ELR (cell line): ENCODE measurements at regions not wholly inside any gene's neighbourhood (a gene's known extent, or its start where the extent isn't known, plus 50 kb on each side); places are given as distances from the start of the nearest gene placed in this dataset.
A peak's percentile ranks its signal among the peaks of the same experiment; 100 is the strongest.

Experiments
- DNase-seq: peaks from one replicate; pipeline ENCODE4 v3.0.0-alpha.2; 2015; ENCODE audit warnings: low read depth

- peak; percentile 12 for DNase-seq
Observed at GRCh38 chr14:85279407-85279806, 250.5 kb upstream of the FLRT2 start.

DNA sequence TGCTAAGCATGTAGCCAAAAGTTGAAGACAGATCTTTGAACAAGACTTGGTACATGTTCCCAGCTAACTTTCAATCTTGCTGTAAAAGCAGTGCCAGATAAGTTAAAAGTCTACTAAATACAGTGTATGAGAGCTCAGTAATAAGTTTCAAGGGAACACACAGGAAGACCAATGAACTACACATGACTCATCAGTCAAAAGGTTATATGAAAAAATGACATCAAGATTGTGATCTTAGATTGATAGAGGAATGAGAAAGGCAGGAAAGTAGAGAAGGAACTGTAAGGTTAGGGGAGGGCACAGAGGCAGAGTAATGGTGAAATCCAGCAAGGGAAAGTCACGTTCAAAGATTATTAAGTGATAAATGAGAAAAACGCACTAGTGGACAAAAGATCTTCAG is 249.9 kb upstream of the FLRT2 start:
- peak; percentile 59 for DNase-seq

DNA sequence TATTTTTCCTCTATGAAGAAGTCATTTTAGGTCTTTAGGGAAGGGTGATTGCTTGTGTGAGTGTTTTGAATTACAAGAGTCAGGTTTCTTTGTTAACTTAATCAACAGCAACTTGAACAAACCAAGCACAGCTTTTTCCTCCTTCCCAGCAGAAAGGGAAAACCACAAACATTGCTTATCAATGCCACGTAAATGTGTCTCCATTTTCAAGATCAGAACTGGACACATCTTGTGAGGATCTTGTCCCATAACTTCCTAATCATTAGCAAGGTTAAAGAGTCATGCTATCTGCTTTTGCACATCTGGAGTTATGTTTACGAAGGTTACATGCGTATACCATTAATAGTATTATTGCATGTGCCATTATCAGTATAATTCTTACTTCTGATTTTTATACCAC is 248.0 kb upstream of the FLRT2 start:
- no peak for DNase-seq

DNA sequence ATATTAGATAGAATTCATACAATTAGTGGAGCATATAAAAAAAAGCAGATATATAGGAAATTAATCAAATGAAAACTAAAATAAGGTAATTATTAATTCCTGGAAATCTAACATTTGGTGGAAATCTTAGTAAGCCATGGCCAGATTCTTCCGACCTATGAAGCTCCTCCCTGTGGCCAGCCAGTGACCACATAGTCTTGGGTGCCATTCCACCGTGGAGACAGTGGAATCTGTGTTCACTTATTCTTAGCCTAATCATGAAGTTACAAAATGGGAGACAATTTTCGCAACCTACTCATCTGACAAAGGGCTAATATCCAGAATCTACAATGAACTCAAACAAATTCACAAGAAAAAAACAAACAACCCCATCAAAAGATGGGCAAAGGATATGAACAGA is 241.9 kb upstream of the FLRT2 start:
- no peak for DNase-seq

DNA sequence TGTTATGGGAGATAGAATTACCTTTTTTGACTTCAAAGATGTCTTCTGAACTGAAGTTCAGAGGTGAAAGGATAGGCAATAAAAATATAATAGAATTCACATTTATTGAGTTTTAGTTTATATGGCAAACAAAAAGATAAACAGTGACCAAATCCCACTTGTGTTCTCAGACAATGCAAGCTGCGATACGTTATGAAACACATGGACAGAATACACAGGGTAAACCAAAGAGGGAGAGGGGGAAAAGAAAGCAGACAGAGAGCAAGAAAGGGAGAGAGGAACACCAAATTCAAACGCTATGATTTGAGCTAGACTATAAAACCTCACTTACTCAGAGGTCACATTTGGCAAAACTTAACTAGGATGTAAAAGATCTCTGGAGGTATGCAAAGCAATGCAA is 238.2 kb upstream of the FLRT2 start:
- DNase-seq: no peak

DNA sequence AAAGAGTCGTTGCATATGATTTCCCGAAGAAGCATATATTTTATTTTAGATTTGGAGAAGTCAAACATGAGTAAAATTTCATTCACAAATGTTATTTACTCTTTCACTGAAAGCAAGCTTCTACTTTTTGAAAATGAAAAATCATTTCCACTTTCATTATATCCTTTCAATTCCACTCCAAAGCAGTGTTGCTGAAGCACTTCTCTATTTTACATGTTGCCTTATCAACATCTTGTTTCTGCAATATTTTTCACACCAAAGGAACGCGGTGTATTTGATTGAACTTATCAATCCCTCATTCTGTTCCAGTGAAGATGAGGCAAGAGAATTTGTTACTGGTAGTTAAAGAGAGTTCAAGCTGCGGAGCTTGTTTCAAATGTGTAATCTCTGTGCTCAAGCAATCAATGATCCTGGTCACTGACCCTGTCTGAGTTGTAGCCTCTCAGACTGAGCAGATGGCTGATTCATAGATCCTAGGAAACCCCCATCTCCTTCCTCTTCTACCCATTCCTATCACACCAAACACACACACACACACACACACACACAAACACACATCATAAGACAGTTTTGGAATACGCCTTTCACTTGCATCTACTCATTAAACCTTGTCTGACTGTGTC is 236.2 kb upstream of the FLRT2 start:
- no peak for DNase-seq

GRCh38 chr14:85295318-85295717 is 234.6 kb upstream of the FLRT2 start:
- DNase-seq: no peak

DNA sequence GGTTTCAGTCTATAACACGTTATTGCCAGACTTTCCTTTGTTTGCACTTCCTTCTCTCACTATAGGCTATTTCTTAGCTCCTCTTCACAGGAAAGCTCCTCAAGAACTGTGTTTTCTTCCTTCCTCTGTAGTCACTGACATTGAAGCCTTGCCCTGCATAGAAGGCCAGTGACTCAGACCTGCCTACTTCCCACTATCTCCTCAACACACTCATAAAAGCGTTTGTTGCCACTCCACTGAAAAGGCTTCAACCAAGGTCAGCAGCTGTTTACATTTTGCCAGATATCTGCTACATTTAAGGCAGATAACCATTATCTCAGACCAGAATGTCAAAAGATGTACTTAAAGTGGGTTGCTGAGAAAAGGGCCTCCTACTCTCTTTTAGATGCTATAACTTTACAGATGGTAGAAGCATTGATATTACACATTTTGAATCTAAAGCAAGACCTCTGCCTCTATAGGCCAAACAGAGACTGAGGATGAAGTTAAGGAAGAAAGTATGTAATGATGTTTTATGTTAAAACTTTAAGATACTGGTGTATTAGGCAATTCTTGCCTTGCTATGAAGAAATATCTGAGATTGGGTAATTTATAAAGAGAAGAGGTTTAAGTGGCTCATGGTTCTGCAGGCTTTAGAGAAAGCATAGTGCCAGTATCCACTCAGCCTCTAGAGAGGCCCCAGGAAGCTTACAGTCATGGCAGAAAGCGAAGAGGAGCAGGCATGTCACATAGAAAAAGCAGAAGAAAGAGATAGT is 233.3 kb upstream of the FLRT2 start:
- DNase-seq: peak; percentile 75

DNA sequence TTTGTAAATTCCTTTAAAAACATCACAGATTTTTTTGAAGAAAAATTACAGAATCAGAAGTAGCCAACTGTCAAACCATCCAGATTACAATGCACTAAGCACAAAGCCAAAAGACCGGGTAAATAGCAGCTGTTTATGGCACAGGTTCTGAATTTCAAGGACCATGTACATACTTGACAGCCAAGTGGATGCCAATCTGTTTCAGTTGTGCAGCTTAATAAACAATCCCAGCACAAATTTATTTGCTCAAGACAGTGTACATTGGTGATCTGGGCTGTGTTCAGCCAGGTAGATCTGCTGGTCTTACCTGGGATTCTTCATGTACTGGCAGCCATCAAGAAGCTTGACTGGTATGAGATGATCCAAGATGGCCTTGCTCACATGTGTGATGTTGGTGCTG is 229.8 kb upstream of the FLRT2 start:
- no peak for DNase-seq

GRCh38 chr14:85301506-85301905 is 228.4 kb upstream of the FLRT2 start:
- no peak for DNase-seq

DNA sequence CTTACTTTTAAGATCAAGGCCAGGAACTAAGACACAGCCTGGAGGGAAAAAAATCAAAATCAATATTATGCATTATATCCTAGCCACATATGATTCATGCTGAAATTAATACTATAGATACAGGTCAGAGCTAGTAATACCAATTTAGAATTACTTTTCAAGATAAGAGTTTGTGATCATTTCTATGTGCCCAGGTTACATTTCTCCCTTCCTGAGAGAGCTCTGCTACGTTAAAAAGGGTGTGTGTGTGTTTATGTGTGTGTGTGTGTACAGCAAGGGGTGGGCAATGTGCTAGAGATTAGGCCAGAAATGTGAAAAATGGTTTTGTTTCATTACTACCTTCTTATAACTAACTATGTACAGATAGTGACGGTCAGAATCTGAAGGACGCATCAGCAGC is 223.9 kb upstream of the FLRT2 start:
- DNase-seq: no peak

GRCh38 chr14:85308531-85309300 is 221.2 kb upstream of the FLRT2 start:
- no peak for DNase-seq

DNA sequence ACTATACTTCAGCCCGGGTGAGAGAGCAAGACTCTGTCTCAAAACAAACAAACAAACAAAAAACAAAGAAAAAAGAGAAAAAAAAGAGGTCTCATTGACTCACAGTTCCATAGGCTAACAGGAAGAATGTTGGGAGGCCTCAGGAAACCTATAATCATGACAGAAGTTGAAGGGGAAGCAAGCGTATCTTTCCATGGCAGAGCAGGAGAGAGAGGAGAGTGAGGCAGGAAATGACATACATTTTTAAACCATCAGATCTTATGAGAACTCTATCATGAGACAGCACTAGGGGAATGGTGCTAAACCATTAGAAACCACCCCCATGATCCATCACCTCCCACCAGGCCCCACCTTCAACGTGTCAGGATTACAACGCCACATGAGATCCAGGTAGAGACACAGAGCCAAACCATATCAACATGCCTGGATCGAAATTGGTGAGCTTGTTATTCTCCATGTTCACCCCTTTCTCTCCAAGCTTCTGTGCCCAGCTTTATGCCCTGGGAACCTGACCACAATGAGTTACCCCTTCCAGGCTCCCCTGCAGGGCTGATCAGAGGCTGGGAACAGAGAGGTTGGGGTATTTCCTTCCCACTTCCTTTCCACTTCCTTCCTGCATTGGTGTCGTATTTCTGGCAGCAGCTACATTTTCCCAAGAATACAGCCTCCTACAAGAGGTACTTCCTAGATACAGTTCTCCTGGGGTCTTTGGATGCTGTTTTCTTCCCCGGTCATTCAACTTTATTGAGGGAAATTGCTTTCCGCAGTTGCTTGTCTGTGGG is 219.3 kb upstream of the FLRT2 start:
- no peak for DNase-seq

DNA sequence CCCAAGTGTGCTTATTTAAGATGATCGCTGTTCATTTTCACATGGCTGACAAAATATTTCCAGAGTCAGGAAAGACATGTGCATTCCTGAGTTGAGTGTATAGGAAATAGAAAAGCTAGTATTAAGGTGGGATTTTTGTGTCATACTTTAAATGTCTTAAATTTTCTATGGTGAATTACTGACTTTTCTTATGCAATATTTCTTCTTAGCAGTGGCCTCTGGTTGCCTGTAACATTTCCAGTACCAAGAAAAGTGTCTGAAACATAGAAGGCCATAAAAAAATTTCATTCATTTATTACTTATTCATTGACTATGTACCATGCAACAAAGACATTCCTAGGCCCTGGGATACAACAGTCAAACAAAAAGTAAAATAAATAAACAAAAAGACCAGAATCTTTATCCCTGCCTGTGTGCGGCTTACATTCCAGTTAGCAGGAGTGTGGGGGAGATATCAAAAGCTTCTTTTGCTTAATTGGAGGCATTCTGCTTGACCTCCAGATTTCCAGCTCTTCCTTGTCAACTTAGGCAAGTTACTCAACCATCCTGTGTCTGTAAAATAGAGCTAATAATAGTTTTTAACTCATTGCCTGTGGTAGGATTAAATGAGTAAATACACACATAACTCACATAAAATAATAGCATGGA is 216.3 kb upstream of the FLRT2 start:
- peak; percentile 16 for DNase-seq

DNA sequence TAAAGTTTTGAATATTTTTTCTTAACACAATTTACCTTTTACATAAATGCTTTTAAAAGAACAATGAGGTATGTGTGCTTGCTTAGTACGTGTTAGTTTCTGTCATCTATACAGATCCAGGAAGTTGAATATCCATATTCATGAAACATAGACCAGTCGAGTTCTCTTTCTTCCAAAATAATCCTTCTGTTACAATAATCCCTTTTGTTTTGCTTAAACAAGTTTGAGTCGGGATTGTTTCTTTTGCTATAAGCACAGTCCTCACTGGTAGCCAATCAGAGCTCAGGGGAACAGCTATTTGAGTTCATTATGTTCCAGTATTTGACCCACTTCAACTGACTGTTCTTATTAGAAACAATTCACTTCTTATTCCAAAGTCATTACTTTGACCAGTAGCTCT is 214.7 kb upstream of the FLRT2 start:
- no peak for DNase-seq

- DNase-seq: no peak
Observed at GRCh38 chr14:85315733-85316290, 214.1 kb upstream of the FLRT2 start.

GRCh38 chr14:85316701-85317410 is 213.1 kb upstream of the FLRT2 start:
- DNase-seq: peak; percentile 50

- DNase-seq: peak; percentile 66
Observed at GRCh38 chr14:85317491-85318021, 212.4 kb upstream of the FLRT2 start.

- no peak for DNase-seq
Observed at GRCh38 chr14:85319101-85319500, 210.8 kb upstream of the FLRT2 start.

DNA sequence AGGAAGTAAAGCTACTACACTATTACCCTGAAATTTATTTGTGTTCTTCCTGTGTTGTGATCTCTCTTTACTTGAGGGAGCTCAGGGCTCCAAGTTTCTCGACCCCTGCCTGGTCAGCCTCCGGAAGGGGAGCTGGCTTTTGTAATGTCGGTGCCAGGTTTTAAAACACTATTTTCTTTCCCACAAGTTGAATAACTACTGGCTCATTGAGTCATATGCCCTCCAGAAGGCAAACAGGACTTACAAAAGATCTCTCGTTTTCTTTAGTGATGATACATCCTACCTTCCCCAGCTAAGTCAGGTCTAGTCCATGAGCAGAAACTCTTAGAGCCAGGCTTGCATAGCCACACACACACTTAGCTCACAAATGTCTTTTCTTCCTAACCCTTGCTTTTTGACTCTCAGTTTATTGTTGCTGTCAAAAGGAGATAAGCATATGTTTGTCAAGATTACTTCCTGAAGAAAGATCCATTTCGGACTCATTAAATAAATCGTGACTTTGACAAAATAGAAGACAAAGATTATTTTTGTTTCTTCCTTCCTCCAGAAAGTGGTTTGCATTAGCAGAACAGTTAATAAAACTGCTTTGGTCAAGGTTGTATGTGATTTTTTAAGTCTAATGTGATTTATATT is 209.8 kb upstream of the FLRT2 start:
- peak; percentile 70 for DNase-seq
